ENCODE measurements at regions not wholly inside any gene's neighbourhood (a gene's known extent, or its start where the extent isn't known, plus 50 kb on each side); places are given as distances from the start of the nearest gene placed in this dataset.
"Not testable (repeated sequence)": the region's sequence is repeated elsewhere in the genome, so short reads cannot be mapped to it uniquely, and the experiment has no call there.

DNA sequence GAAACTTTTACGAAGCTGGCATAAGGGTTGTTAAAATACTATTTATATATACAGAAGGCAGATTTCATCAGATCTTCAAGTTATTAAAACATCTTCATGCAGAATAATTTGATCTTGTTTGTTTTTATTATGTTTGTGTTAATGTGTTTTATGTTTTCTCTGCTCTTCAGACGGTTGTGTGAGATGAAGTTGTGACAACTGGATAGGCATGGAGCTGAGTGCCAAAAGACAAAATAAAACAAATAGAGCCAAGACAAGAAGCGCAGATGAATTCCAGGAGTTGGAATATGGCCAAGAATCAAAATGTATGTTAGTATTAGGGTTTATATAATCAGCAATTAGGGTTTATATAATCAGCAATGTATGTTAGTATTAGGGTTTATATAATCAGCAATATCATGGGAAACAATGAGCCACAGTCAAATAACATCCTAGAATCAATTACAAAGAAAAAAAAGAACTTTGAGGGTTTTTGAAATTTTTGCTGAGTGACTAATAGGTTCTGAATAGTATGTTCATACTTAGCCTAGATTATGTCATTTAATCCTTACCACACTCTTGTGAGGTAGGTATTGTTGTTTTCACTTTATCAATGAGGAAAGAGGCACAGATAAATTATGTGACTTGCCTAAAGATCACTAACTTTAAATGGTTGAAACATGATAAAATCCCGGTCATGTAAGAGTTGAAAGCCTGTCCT, 488.0 kb upstream of the STEAP1 start:
- no peaks in the 10 kb centered on the region for H3K4me1 Mint-ChIP-seq
- no peak overlapping the region for H3K4me3 Mint-ChIP-seq
- H3K9me3 Mint-ChIP-seq, result peaks cover 0 to 20% (median 3%) of the 10 kb centered on the region in 3 donors
- no peaks in the 10 kb centered on the region for H3K36me3 Mint-ChIP-seq
- no peaks in the 10 kb centered on the region for H3K27me3 Mint-ChIP-seq
- H3K27ac Mint-ChIP-seq, result no peak overlapping the region

- Mint-ChIP-seq H3K4me3 (no peak overlapping the region), H3K9me3 (peaks cover 0 to 5% (median 4%) of the 10 kb centered on the region in 3 donors), H3K27me3 (no peaks in the 10 kb centered on the region), H3K36me3 (no peaks in the 10 kb centered on the region), H3K27ac (no peak overlapping the region), H3K4me1 (no peaks in the 10 kb centered on the region)
These were observed 474.1 kb upstream of the STEAP1 start for GRCh38 chr7:89680161-89680560.

GRCh38 chr7:89681448-89681847, 472.8 kb upstream of the STEAP1 start:
- Mint-ChIP-seq H3K36me3 (no peaks in the 10 kb centered on the region), H3K4me1 (no peaks in the 10 kb centered on the region), H3K27ac (no peak overlapping the region), H3K9me3 (peaks cover 0 to 5% (median 4%) of the 10 kb centered on the region in 3 donors), H3K4me3 (no peak overlapping the region), H3K27me3 (no peaks in the 10 kb centered on the region)

DNA sequence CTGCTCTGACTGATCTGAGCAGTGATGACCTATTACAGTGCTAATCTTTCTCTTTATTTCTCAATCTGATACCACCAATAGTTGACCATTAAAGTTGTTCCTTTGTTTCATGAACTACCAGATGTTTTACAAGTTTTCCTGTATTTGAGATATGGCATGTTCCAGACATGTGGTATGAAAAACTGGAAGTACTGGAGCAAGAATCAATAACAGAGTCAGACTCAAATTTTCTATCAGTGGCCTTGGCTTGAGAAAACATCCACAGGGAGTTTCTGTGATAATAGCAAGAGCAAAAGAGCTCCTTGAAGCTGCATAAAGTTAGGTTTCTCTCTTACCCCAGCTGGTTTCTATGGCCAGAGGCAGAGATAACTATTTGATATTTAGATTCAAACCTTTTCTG, 469.0 kb upstream of the STEAP1 start:
- no peak overlapping the region for H3K4me3 Mint-ChIP-seq
- H3K27me3 Mint-ChIP-seq, result no peaks in the 10 kb centered on the region
- peaks cover 0 to 2% (median 0%) of the 10 kb centered on the region in 3 donors for H3K9me3 Mint-ChIP-seq
- no peaks in the 10 kb centered on the region for H3K36me3 Mint-ChIP-seq
- no peak overlapping the region for H3K27ac Mint-ChIP-seq
- H3K4me1 Mint-ChIP-seq, result no peaks in the 10 kb centered on the region

- Mint-ChIP-seq H3K27ac (no peak overlapping the region), H3K4me1 (no peaks in the 10 kb centered on the region), H3K27me3 (no peaks in the 10 kb centered on the region), H3K9me3 (no peaks in the 10 kb centered on the region), H3K4me3 (no peak overlapping the region), H3K36me3 (no peaks in the 10 kb centered on the region)
These were observed 467.1 kb upstream of the STEAP1 start for GRCh38 chr7:89687211-89687610.

DNA sequence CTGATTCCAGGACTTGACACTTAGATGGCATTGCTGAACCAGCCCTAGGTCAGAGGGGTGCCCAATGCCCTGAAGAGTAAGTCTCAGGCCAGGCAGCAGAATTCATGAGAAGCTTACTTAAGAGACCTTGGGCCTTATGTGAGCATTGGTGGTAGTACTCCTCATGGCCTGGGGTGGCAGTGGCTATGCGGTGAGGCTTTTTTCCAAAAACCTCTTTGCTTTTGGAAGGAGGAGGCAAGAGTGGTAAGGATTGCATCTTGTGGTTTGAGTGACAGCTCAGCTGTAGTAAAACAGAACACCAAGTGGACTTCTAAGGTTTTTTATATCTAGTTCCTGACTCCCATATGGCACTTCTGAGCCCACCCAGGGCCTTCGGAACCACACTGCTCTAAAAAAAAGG, 459.0 kb upstream of the STEAP1 start:
- H3K36me3 Mint-ChIP-seq, result no peaks in the 10 kb centered on the region
- no peaks in the 10 kb centered on the region for H3K4me1 Mint-ChIP-seq
- H3K4me3 Mint-ChIP-seq, result no peak overlapping the region
- no peaks in the 10 kb centered on the region for H3K27me3 Mint-ChIP-seq
- H3K27ac Mint-ChIP-seq, result no peak overlapping the region
- peaks cover 4 to 8% (median 8%) of the 10 kb centered on the region in 3 donors for H3K9me3 Mint-ChIP-seq

DNA sequence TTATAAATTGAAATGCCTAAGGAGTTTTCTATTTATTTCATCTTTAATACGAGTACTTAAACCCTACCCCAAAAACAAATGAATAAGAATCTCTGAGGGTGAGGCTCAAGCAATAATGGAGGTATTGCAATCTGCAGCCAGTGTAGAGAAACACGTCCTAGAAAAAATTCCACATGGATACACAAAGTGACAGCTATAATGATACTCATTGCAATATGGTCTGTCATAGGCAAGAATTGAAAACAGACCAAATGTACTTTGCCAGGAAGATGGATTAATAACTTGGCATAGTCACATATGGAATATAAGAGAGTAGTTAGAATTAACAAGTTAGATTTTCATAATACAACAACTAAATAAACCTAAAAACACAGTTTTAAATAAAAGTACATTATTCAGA, 440.1 kb upstream of the STEAP1 start:
- no peaks in the 10 kb centered on the region for H3K36me3 Mint-ChIP-seq

DNA sequence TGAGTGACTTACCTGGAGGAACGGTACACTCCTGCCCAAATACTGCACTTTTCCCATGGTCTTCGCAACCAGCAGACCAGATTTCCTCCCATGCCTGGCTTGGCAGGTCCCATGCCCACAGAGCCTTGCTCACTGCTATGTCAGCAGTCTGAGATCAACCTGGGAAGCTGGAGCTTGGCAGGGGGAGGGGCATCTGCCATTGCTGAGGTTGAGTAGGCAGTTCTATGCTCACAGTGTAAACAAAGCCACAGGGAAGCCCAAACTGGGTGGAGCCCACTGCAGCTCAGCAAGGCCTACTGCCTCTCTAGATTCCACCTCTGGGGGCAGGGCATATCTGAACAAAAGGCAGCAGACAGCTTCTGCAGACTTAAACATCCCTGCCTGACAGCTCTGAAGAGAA, 435.3 kb upstream of the STEAP1 start:
- H3K9me3 Mint-ChIP-seq, H3K36me3 Mint-ChIP-seq, H3K4me3 Mint-ChIP-seq, H3K27ac Mint-ChIP-seq, H3K27me3 Mint-ChIP-seq, H3K4me1 Mint-ChIP-seq: not testable (repeated sequence)

More for the DNA sequence above, 440.1 kb upstream of the STEAP1 start:
- no peaks in the 10 kb centered on the region for H3K27me3 Mint-ChIP-seq
- H3K9me3 Mint-ChIP-seq, result peaks cover 3 to 5% (median 4%) of the 10 kb centered on the region in 3 donors
- no peaks in the 10 kb centered on the region for H3K4me1 Mint-ChIP-seq
- no peak overlapping the region for H3K4me3 Mint-ChIP-seq
- H3K27ac Mint-ChIP-seq, result no peak overlapping the region

DNA sequence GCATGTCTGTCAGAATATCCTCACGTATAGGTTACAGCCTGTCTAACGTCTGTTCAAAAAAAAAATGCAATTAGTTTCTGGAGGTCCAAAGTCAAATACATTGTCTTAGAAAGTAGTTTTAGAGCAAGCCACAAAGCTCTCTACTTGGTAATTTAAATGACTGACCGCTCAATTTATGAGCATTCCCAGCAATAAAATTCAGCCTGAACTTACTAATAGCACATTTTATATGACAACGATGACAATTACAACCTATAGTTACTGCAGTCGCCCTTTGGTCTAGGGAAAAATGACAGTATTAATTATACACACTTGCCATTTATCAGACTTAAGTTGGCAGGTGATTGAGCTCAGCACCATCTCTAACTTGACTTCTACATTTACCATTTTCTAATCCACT, 425.8 kb upstream of the STEAP1 start:
- Mint-ChIP-seq H3K9me3 (no peaks in the 10 kb centered on the region), H3K27ac (no peak overlapping the region), H3K27me3 (no peaks in the 10 kb centered on the region), H3K4me1 (no peaks in the 10 kb centered on the region), H3K4me3 (no peak overlapping the region), H3K36me3 (peaks cover 1% of the 10 kb centered on the region)

- Mint-ChIP-seq H3K27ac (no peak overlapping the region), H3K9me3 (peaks cover 0 to 1% (median 0%) of the 10 kb centered on the region in 3 donors), H3K4me1 (no peaks in the 10 kb centered on the region), H3K36me3 (peaks cover 1% of the 10 kb centered on the region), H3K27me3 (no peaks in the 10 kb centered on the region), H3K4me3 (no peak overlapping the region)
These were observed 422.4 kb upstream of the STEAP1 start for GRCh38 chr7:89731751-89732445.

- H3K4me1 Mint-ChIP-seq, result no peaks in the 10 kb centered on the region
- H3K9me3 Mint-ChIP-seq, result peaks cover 0 to 1% (median 1%) of the 10 kb centered on the region in 3 donors
- H3K27ac Mint-ChIP-seq, result no peak overlapping the region
- no peaks in the 10 kb centered on the region for H3K36me3 Mint-ChIP-seq
- no peak overlapping the region for H3K4me3 Mint-ChIP-seq
- no peaks in the 10 kb centered on the region for H3K27me3 Mint-ChIP-seq
These were observed 415.7 kb upstream of the STEAP1 start for GRCh38 chr7:89738549-89738948.

GRCh38 chr7:89757910-89758309, 396.4 kb upstream of the STEAP1 start:
- Mint-ChIP-seq H3K36me3 (no peaks in the 10 kb centered on the region), H3K4me3 (no peak overlapping the region), H3K9me3 (peaks cover 0 to 5% (median 0%) of the 10 kb centered on the region in 3 donors), H3K27me3 (no peaks in the 10 kb centered on the region), H3K27ac (no peak overlapping the region), H3K4me1 (no peaks in the 10 kb centered on the region)

GRCh38 chr7:89760690-89761089, 393.6 kb upstream of the STEAP1 start:
- Mint-ChIP-seq H3K4me1 (no peaks in the 10 kb centered on the region), H3K9me3 (peaks cover 0 to 11% (median 0%) of the 10 kb centered on the region in 3 donors), H3K27ac (no peak overlapping the region), H3K27me3 (no peaks in the 10 kb centered on the region), H3K4me3 (no peak overlapping the region), H3K36me3 (no peaks in the 10 kb centered on the region)

DNA sequence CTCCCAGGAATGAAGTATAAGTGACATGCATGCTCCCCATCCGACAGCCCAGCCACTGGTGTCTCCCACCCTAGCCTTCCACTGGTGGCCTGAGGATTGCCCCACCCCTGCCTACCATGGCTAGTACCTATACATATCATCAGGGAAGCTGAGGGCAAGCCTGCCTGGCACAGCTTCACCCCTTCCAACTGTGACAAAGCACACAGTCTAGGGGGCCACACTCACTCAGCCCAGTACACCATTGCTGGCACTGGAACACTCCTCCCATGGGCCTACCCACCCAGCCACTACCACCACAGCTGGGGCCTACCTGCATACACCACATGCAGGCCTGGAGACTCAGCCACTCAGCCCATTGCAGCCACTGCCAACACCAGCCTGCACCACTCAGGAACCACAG, 393.1 kb upstream of the STEAP1 start:
- Mint-ChIP-seq H3K4me3 (no peak overlapping the region), H3K4me1 (no peaks in the 10 kb centered on the region), H3K9me3 (peaks cover 0 to 11% (median 0%) of the 10 kb centered on the region in 3 donors), H3K27ac (no peak overlapping the region), H3K36me3 (no peaks in the 10 kb centered on the region), H3K27me3 (no peaks in the 10 kb centered on the region)

- H3K36me3 Mint-ChIP-seq, result no peaks in the 10 kb centered on the region
- no peak overlapping the region for H3K27ac Mint-ChIP-seq
- H3K9me3 Mint-ChIP-seq, result peaks cover 0 to 4% (median 0%) of the 10 kb centered on the region in 3 donors
- H3K4me3 Mint-ChIP-seq, result no peak overlapping the region
- no peaks in the 10 kb centered on the region for H3K27me3 Mint-ChIP-seq
- no peaks in the 10 kb centered on the region for H3K4me1 Mint-ChIP-seq
These were observed 384.1 kb upstream of the STEAP1 start for GRCh38 chr7:89770161-89770560.

Data from IgD-negative memory B cell (primary cell).